ENCODE measurements at regions not wholly inside any gene's neighbourhood (a gene's known extent, or its start where the extent isn't known, plus 50 kb on each side); places are given as distances from the start of the nearest gene placed in this dataset.

- Mint-ChIP-seq H3K4me1 (peaks cover 52% of the 10 kb centered on the region), H3K9me3 (no peaks in the 10 kb centered on the region), H3K4me3 (peak overlapping the region in 1 of 3 experiments; percentile 6), H3K27ac (peak overlapping the region; percentile 67 to 86 (median 82)), H3K27me3 (ENCODE audit: low read depth) (no peaks in the 10 kb centered on the region), H3K36me3 (ENCODE audit: low read depth) (no peaks in the 10 kb centered on the region)
- TF ChIP-seq CTCF (IDR thresholded peaks at IDR 0.05; ENCODE audit: unreplicated experiment in 3 of 3), result no peak
These were observed 128.5 kb upstream of the VLDLR start for GRCh38 chr9:2493109-2493508.

GRCh38 chr9:2493529-2493928, 128.1 kb upstream of the VLDLR start:
- no peaks in the 10 kb centered on the region for H3K36me3 Mint-ChIP-seq (ENCODE audit: low read depth)
- TF ChIP-seq CTCF (IDR thresholded peaks at IDR 0.05; ENCODE audit: unreplicated experiment in 3 of 3), result no peak
- H3K27ac Mint-ChIP-seq, result peak overlapping the region; percentile 67 to 86 (median 82)
- peaks cover 56% of the 10 kb centered on the region for H3K4me1 Mint-ChIP-seq
- no peaks in the 10 kb centered on the region for H3K27me3 Mint-ChIP-seq (ENCODE audit: low read depth)
- H3K9me3 Mint-ChIP-seq, result no peaks in the 10 kb centered on the region
- H3K4me3 Mint-ChIP-seq, result peak overlapping the region in 1 of 3 experiments; percentile 6

- Mint-ChIP-seq H3K36me3 (ENCODE audit: low read depth) (no peaks in the 10 kb centered on the region), H3K4me1 (peaks cover 60% of the 10 kb centered on the region), H3K9me3 (no peaks in the 10 kb centered on the region), H3K27ac (peak overlapping the region in 2 of 3 experiments; percentile 39 to 58), H3K27me3 (ENCODE audit: low read depth) (no peaks in the 10 kb centered on the region), H3K4me3 (no peak overlapping the region)
- TF ChIP-seq CTCF (IDR thresholded peaks at IDR 0.05; ENCODE audit: unreplicated experiment in 3 of 3), result no peak
These were observed 127.0 kb upstream of the VLDLR start for GRCh38 chr9:2494562-2494961.

- no peak for TF ChIP-seq CTCF (IDR thresholded peaks at IDR 0.05; ENCODE audit: unreplicated experiment in 3 of 3)
- H3K4me3 Mint-ChIP-seq, result no peak overlapping the region
- H3K27me3 Mint-ChIP-seq (ENCODE audit: low read depth), result no peaks in the 10 kb centered on the region
- no peaks in the 10 kb centered on the region for H3K36me3 Mint-ChIP-seq (ENCODE audit: low read depth)
- H3K27ac Mint-ChIP-seq, result peak overlapping the region in 2 of 3 experiments; percentile 39 to 58
- H3K4me1 Mint-ChIP-seq, result peaks cover 58% of the 10 kb centered on the region
- no peaks in the 10 kb centered on the region for H3K9me3 Mint-ChIP-seq
These were observed 126.2 kb upstream of the VLDLR start for GRCh38 chr9:2495221-2496005.

GRCh38 chr9:2496169-2496568, 125.4 kb upstream of the VLDLR start:
- TF ChIP-seq CTCF (IDR thresholded peaks at IDR 0.05; ENCODE audit: unreplicated experiment in 3 of 3), result no peak
- H3K9me3 Mint-ChIP-seq, result no peaks in the 10 kb centered on the region
- no peaks in the 10 kb centered on the region for H3K36me3 Mint-ChIP-seq (ENCODE audit: low read depth)
- no peak overlapping the region for H3K4me3 Mint-ChIP-seq
- H3K27me3 Mint-ChIP-seq (ENCODE audit: low read depth), result no peaks in the 10 kb centered on the region
- peaks cover 59% of the 10 kb centered on the region for H3K4me1 Mint-ChIP-seq
- peak overlapping the region; percentile 25 to 54 (median 32) for H3K27ac Mint-ChIP-seq

- H3K36me3 Mint-ChIP-seq (ENCODE audit: low read depth), result no peaks in the 10 kb centered on the region
- no peaks in the 10 kb centered on the region for H3K9me3 Mint-ChIP-seq
- H3K27me3 Mint-ChIP-seq (ENCODE audit: low read depth), result no peaks in the 10 kb centered on the region
- peaks cover 61% of the 10 kb centered on the region for H3K4me1 Mint-ChIP-seq
- peak overlapping the region in 2 of 3 experiments; percentile 42 to 98 for H3K27ac Mint-ChIP-seq
- no peak for TF ChIP-seq CTCF (IDR thresholded peaks at IDR 0.05; ENCODE audit: unreplicated experiment in 3 of 3)
- no peak overlapping the region for H3K4me3 Mint-ChIP-seq
These were observed 124.7 kb upstream of the VLDLR start for GRCh38 chr9:2496934-2497333.

All from nephron (organoid).